SK-N-SH treated with all-trans-retinoic acid at 6 μM for 48 hours (cell line): ENCODE measurements at regions not wholly inside any gene's neighbourhood (a gene's known extent, or its start where the extent isn't known, plus 50 kb on each side); places are given as distances from the start of the nearest gene placed in this dataset.

Source experiments
- ATAC-seq: fragments of 200-7000 bp; cut with Tn5 transposase; 3 replicates; pipeline ENCODE4 v1.9.1; 2020; ENCODE audit warnings: mild to moderate bottlenecking, moderate library complexity
- ARNTL ChIP-seq: fragments of 450-650 bp; formaldehyde crosslinking; IDR thresholded peaks from 2 replicates; pipeline ENCODE4 v1.5.0; 2020; ENCODE audit warnings: low read depth, mild to moderate bottlenecking, moderate library complexity, borderline replicate concordance
- BACH2 ChIP-seq: fragments of 250-450 bp; sonication (Bioruptor Pico); IDR thresholded peaks from 2 replicates; pipeline ENCODE4 v1.9.0; 2021; ENCODE audit warnings: mild to moderate bottlenecking, borderline replicate concordance
- CREB5 ChIP-seq: fragments of 250-450 bp; sonication (Bioruptor Pico); IDR thresholded peaks from 2 replicates; pipeline ENCODE4 v1.5.1; 2020; ENCODE audit warnings: low read depth, mild to moderate bottlenecking, moderate library complexity
- CSDC2 ChIP-seq: fragments of 250-450 bp; sonication (Bioruptor Pico); IDR thresholded peaks from 2 replicates; pipeline ENCODE4 v1.5.0; 2020; ENCODE audit warnings: mild to moderate bottlenecking, moderate library complexity
- CSRNP3 ChIP-seq: fragments of 250-450 bp; sonication (Bioruptor Pico); IDR thresholded peaks from 2 replicates; pipeline ENCODE4 v1.5.1; 2021; ENCODE audit warnings: mild to moderate bottlenecking, moderate library complexity
- GLIS3 ChIP-seq: fragments of 250-450 bp; sonication (Bioruptor Pico); IDR thresholded peaks from 2 replicates; pipeline ENCODE4 v1.5.0; 2020; ENCODE audit warnings: mild to moderate bottlenecking, moderate library complexity
- ISL1 ChIP-seq: fragments of 250-450 bp; sonication (Bioruptor Pico); IDR thresholded peaks from 2 replicates; pipeline ENCODE4 v2.1.2; 2022; ENCODE audit warnings: mild to moderate bottlenecking, moderate library complexity
- OSR1 ChIP-seq: fragments of 250-450 bp; sonication (Bioruptor Pico); IDR thresholded peaks from 2 replicates; pipeline ENCODE4 v1.8.0; 2022; ENCODE audit warnings: moderate library complexity, mild to moderate bottlenecking, inconsistent platforms
- PATZ1 ChIP-seq: fragments of 250-450 bp; sonication (Bioruptor Pico); IDR thresholded peaks from 2 replicates; pipeline ENCODE4 v1.8.0; 2020; ENCODE audit warnings: mild to moderate bottlenecking, moderate library complexity, borderline replicate concordance
- POU6F1 ChIP-seq: fragments of 250-450 bp; sonication (Bioruptor Pico); IDR thresholded peaks from 2 replicates; pipeline ENCODE4 v1.8.0; 2021; ENCODE audit warnings: low read depth, mild to moderate bottlenecking, moderate library complexity, borderline replicate concordance
- PPARA ChIP-seq: fragments of 250-450 bp; sonication (Bioruptor Pico); IDR thresholded peaks from 2 replicates; pipeline ENCODE4 v1.5.0; 2020; ENCODE audit warnings: mild to moderate bottlenecking, borderline replicate concordance
- RARB ChIP-seq: fragments of 250-450 bp; sonication (Bioruptor Pico); IDR thresholded peaks from 2 replicates; pipeline ENCODE4 v1.8.0; 2021; ENCODE audit warnings: mild to moderate bottlenecking, moderate library complexity
- SNAI2 ChIP-seq: fragments of 250-450 bp; sonication (Bioruptor Pico); IDR thresholded peaks from 2 replicates; pipeline ENCODE4 v1.5.0; 2020; ENCODE audit warnings: mild to moderate bottlenecking, moderate library complexity
- TCF4 ChIP-seq: fragments of 250-450 bp; sonication (Bioruptor Pico); IDR thresholded peaks from 2 replicates; pipeline ENCODE4 v1.8.0; 2021; ENCODE audit warnings: mild to moderate bottlenecking, moderate library complexity, borderline replicate concordance
- TOX ChIP-seq: fragments of 250-450 bp; sonication (Bioruptor Pico); IDR thresholded peaks from 2 replicates; pipeline ENCODE4 v1.8.0; 2021; ENCODE audit warnings: mild to moderate bottlenecking, moderate library complexity, borderline replicate concordance
- TSHZ2 ChIP-seq: fragments of 250-450 bp; sonication (Bioruptor Pico); IDR thresholded peaks from 2 replicates; pipeline ENCODE4 v1.5.0; 2020; ENCODE audit warnings: mild to moderate bottlenecking, moderate library complexity
- ZC3H10 ChIP-seq: fragments of 250-450 bp; sonication (Bioruptor Pico); IDR thresholded peaks from 2 replicates; pipeline ENCODE4 v1.5.1; 2021; ENCODE audit warnings: mild to moderate bottlenecking, moderate library complexity
- ZFP3 ChIP-seq: fragments of 250-450 bp; sonication (Bioruptor Pico); IDR thresholded peaks from 2 replicates; pipeline ENCODE4 v1.5.0; 2020; ENCODE audit warnings: mild to moderate bottlenecking, moderate library complexity
- ZFP30 ChIP-seq: fragments of 450-650 bp; formaldehyde crosslinking; IDR thresholded peaks from 2 replicates; pipeline ENCODE4 v1.5.0; 2022; ENCODE audit warnings: mild to moderate bottlenecking, moderate library complexity
- ZNF565 ChIP-seq: fragments of 450-650 bp; formaldehyde crosslinking; conservative IDR thresholded peaks from 2 replicates; pipeline ENCODE4 v1.5.0; 2020; ENCODE audit warnings: low read depth, mild to moderate bottlenecking, moderate library complexity
- ZNF70 ChIP-seq: fragments of 450-650 bp; formaldehyde crosslinking; IDR thresholded peaks from 2 replicates; pipeline ENCODE4 v1.5.0; 2020; ENCODE audit warnings: mild to moderate bottlenecking, moderate library complexity
- ZNF8 ChIP-seq: fragments of 450-650 bp; formaldehyde crosslinking; IDR thresholded peaks from 2 replicates; pipeline ENCODE4 v1.5.0; 2020; ENCODE audit warnings: mild to moderate bottlenecking, moderate library complexity

- TF ChIP-seq OSR1 (CRISPR knock-in tag) (no peak), ISL1 (CRISPR knock-in tag) (no peak), ZNF565 (no peak), CREB5 (no peak), RARB (CRISPR knock-in tag) (no peak), ZC3H10 (CRISPR knock-in tag) (no peak), TOX (no peak), ZFP3 (no peak), ZNF8 (CRISPR knock-in tag) (no peak), CSRNP3 (CRISPR knock-in tag) (no peak), ZNF70 (CRISPR knock-in tag) (no peak), ZFP30 (CRISPR knock-in tag) (no peak), SNAI2 (CRISPR knock-in tag) (no peak), BACH2 (CRISPR knock-in tag) (no peak), ARNTL (CRISPR knock-in tag) (no peak), PPARA (CRISPR knock-in tag) (no peak), CSDC2 (CRISPR knock-in tag) (no peak)
These were observed 60.5 kb upstream of the ZNRF2 start for GRCh38 chr7:30223896-30224295.

GRCh38 chr7:30224511-30225062 is 59.8 kb upstream of the ZNRF2 start:
- TF ChIP-seq ISL1 (CRISPR knock-in tag) (no peak), ZNF565 (no peak), TCF4 (CRISPR knock-in tag) (no peak), POU6F1 (CRISPR knock-in tag) (no peak), TOX (no peak), PATZ1 (CRISPR knock-in tag) (no peak), ZFP30 (CRISPR knock-in tag) (no peak), TSHZ2 (CRISPR knock-in tag) (no peak), ZC3H10 (CRISPR knock-in tag) (no peak), GLIS3 (no peak), ZFP3 (no peak)
- peak; percentile 38; the same call in 2 of the 3 replicates for ATAC-seq

More at GRCh38 chr7:30223896-30224295, 60.5 kb upstream of the ZNRF2 start:
- no peak for ATAC-seq
